HG02981 (cell line): ENCODE measurements at regions not wholly inside any gene's neighbourhood (a gene's known extent, or its start where the extent isn't known, plus 50 kb on each side); places are given as distances from the start of the nearest gene placed in this dataset.

Experiments
- ATAC-seq: cut with Tn5 transposase; IDR thresholded peaks from one replicate; pipeline ENCODE4 v1.9.1; 2021; ENCODE audit warnings: mild to moderate bottlenecking, moderate library complexity; ENCODE audit not compliant: unreplicated experiment

GRCh38 chr2:104745846-104746245 is 108.1 kb upstream of the POU3F3 start:
- ATAC-seq: no peak

- no peak for ATAC-seq
Measured at GRCh38 chr2:104746299-104746698, 107.6 kb upstream of the POU3F3 start.

GRCh38 chr2:104746858-104747257 is 107.1 kb upstream of the POU3F3 start:
- no peak for ATAC-seq

DNA sequence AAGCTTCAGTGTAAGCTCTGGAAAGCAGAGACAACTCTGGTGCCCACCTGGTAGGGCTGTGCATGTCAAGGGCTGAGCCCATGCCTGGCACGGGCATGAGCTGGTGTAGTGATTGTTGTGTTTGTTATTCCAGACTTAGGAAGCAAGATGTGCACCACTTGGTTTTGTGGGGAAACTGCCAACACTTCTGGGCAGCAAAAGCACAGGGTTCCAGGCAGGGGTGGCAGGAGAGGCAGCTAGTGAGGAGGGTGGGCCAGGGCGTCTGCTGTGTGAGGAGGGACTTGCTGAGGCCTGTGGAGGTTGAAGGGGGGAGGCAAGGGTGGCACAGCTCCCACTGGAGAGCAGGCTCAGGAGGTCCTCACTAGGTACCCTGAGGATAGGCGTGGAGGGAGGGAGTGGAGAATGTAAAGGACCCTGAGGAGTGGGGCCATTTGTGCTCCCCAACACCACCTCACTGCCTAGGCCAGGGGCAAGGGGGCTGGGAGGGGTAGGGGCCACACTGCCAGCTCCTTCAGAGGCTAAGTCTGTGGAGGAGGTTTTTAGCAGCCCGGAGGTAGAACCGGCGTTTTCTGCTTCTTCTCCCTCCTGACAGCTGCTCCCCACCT is 104.0 kb upstream of the POU3F3 start:
- ATAC-seq: no peak

GRCh38 chr2:104752504-104752903 is 101.4 kb upstream of the POU3F3 start:
- ATAC-seq: no peak

DNA sequence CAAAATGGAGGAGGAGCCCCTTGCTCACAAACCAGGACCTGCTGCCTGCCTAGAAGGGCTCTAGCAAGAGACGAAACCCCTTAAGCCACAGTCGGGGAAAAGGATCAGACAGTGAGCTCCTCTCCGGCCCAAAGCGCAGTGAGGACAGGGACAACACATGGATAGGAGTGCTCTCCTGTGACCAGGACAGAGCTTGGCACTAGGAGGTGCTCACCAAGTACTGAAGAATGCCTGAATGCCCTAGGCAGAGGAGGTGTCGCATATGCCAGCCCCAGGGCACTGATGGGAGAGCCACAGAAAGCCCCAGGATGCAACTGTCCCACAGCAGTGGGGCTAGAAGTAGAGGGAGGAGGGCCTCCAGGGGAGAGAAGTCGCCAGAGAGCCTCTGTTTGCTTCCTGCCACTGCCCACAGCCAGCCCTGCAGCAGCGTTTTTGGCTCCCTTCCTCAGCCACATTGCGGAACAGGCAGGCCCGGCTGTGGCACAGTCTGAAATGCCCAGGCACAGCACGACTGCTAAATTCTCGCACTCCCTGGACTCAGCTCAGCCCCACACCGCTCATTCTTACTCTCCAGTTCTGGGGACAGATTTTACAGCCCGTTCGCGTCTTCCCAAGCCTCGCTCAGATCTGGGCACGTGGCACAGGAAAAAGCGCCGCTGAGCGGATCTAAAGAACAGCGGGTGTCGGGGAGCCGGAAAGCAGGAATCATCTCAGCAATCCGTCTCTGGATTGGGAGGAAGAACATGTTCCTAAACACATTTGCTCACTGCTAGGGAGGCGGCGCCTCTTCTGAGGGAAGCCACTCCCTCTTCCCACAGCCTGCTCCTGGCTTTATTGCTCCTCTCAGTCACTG is 98.7 kb upstream of the POU3F3 start:
- ATAC-seq: no peak

- no peak for ATAC-seq
Measured at GRCh38 chr2:104756118-104756517, 97.8 kb upstream of the POU3F3 start.

DNA sequence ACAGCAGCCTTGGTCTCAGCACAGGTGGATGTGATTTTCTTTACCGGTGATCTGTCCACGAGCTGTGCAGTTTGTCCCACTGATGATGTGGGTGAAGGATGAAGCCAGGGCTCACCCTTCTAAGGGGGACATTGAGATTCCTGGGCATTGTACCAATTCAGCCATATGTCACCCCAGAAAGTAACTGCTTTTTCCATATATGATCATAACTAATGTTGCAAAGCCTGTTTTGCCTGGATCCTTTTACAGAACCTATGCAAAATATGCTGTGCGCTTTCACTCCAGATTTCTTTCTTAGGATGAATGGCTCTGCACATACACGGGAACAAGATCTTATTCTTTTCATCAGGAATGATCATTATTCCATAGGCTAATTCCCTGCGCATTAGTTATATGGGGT is 96.9 kb upstream of the POU3F3 start:
- ATAC-seq: no peak

DNA sequence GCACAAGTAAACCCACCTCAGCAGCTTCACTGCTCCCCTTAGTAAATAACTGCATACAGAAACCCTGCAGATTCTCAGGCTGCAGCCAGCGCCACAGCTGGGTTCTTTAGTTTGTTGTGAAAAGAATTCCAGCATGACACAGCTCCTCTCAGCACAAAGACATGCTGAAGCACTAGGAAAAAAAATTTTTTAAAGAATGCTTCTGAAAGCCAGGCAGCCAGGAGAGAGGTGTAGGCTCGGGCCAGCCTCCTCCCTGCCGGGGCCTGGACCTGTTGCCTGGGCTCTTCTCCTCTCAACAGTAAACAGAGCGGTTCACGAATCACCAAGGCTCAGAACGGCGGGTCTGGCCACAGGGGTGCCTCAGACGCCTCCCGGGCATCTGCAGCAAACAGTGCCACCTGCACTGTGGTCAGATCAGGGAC is 95.7 kb upstream of the POU3F3 start:
- ATAC-seq: no peak

- ATAC-seq: no peak
Measured at GRCh38 chr2:104762031-104762430, 91.9 kb upstream of the POU3F3 start.

DNA sequence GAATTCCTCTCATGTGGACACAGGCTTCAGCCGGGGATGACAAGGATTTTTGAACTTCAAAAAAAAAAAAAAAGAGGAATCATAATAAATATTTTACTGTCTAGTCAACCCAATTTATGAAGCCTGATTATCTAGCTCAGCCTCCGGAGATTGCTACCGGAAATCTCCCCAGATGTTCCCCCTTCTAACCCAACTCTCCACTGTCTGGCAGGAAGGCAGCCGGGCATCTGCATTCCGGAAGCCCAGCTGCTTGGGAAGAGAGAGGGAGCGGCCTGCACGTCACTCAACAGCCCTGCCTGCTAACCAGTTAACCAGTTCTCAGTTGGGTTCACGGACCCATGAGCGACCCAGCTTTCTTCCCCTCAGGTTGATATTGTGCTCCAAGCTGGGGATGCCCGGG is 87.2 kb upstream of the POU3F3 start:
- ATAC-seq: no peak

DNA sequence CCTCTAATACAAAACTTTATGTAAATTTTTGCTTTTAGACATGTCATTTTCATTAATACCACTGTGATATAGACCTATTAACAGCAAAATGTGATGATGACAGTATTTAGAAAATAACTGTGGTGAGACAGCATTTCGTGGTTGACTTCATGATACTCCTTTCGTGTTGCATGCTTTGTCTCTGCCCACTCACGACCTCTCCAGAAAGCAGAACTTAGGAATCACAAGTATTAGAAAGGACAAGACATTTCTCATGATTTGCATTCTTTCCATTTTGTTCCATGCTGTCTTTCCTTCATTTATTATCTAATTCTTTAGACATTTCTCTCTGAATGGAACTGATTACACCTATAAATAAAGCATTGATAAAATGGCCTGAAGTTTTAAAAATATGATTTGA is 85.2 kb upstream of the POU3F3 start:
- no peak for ATAC-seq

- ATAC-seq: no peak
Measured at GRCh38 chr2:104769096-104769495, 84.8 kb upstream of the POU3F3 start.

DNA sequence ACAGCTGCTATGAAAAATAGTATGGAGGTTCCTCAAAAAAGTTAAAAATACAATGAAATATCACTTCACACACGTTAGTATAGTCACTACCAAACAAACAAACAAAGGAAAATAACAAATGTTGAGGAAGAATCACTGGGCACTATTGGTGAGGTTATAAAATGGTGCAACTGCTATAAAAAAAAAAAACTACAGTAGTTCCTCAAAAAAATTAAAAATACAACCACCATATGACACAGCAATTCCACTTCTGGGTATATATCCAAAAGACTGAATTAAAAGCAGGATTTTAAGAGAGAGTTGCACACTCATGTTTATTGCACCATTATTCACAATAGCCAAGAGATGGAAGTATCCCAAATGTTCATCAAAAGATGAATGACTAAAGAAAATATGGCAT is 80.9 kb upstream of the POU3F3 start:
- ATAC-seq: no peak

DNA sequence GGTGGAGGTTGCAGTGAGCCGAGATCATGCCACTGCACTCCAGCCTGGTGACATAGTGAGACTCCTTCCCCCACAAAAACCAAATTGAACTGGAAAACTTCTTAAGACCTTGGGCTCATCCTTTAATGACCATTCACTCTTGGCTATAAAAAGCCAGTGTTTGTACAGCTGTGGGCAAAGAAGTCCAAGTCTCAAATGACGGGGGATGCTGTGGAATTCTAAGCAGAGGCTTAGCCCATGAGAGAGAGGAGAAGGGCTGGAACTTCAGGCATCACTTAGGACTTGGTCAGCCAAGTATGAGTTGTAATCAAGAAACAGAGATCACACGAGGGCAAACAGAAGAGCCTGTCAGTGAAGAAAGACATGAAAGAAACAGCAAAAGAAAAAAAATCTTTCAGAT is 79.3 kb upstream of the POU3F3 start:
- ATAC-seq: no peak

DNA sequence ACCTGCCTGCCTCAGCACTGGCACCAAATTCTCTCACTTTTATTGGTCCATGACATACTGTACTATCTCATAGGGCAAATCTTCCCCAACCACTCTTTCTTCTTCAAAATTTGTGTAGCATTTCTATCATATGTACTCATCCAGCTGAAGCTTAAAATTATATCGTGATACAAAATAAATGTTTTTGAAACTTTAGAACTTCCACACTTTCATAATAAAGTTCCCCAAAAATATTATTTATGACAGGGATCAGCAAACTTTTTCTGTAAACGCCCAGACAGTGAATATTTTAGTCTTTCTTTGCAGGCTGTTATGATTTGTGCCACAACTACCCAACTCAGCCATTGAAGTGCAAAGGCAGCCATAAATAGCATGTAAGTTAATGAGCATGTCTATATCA is 76.2 kb upstream of the POU3F3 start:
- no peak for ATAC-seq

DNA sequence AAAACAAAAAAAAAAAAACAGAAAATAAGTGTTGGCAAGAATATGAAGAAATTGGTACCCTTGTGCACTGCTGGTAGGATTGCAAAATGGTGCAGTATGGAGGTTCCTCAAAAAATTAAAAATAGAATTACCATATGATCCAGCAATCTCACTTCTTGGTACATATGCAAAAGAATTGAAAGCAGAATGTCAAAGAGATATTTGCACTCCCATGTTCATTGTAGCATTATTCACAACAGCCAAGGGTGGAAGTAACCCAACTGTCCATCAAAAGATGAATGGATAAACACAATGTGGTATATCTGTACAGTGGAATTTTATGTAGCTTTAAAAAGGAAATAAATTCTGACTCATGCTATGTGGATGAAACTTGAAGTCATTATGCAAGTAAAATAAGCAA is 72.8 kb upstream of the POU3F3 start:
- ATAC-seq: no peak

- no peak for ATAC-seq
Measured at GRCh38 chr2:104784264-104784663, 69.7 kb upstream of the POU3F3 start.

DNA sequence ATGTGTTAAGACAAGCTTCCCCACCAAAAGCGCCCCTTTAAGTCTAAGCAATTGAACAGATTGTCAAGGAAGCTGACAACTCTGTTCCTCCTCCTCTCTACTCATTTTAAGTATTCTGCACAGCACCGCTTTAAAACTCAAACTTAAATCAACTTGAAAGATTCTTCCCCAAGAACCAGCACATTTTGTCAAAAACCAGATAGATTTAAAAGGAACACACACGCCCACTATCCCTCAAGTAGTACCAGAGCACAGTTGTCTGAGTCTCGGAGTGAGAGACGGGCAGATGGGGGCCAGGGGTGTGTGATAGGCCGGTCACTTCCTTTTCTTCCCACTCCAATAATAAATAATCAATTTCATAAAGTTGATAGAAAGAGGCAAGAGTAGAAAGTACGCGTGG is 67.7 kb upstream of the POU3F3 start:
- ATAC-seq: no peak

DNA sequence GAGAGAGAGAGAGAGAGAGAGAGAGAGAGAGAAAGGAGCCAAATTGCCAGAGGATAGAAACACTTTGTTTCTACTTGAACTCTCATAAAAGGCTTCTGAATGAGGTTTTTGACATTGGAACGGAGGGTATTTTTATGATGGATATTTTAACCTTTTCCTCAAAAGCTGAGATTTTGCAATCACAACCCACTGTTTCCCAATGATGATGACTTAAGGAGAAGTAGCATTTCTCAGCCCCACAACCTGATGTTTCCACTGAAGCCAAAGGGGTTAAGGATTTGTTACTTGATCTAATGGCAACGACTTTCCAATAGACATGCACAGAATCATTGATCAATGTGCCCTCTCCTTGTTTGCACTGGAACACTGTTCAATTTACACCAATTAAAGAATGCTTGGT is 67.1 kb upstream of the POU3F3 start:
- ATAC-seq: no peak

DNA sequence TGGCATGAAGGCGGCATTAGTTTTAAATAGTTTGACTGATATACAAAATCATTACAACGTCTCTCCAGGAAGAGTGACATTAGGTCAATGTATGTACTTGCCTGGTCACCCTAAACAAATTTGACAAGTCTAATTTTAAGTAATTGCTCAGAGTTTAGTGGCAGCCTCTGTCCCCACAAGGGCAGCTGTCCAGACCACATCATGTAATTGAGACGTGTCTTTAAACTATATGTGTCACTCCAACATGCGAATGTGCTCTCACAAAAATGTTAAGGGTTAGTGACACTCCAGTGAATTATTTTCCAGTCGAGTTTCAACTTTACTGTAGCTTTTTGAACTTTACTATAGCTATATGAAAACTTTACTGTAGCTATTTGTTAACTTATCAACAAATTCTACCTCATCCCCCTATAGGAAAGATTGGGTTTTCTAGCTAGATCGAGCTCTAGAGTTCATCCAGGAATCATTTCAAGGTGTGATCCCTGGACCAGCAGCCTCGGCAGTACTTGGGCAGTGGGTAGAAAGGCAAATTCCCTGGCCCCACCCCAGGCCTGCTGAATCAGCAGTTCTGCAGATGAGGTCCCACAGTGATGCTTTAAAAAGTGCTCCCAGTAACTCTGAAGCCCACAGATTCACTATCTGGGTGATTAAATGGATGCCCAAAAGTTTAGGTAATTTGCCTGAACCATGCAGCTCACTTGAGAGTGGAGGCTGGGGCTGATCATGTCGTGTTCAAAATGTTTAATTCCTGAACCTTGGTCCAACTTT is 66.4 kb upstream of the POU3F3 start:
- no peak for ATAC-seq
